ENCODE measurements at regions not wholly inside any gene's neighbourhood (a gene's known extent, or its start where the extent isn't known, plus 50 kb on each side); places are given as distances from the start of the nearest gene placed in this dataset.

DNA sequence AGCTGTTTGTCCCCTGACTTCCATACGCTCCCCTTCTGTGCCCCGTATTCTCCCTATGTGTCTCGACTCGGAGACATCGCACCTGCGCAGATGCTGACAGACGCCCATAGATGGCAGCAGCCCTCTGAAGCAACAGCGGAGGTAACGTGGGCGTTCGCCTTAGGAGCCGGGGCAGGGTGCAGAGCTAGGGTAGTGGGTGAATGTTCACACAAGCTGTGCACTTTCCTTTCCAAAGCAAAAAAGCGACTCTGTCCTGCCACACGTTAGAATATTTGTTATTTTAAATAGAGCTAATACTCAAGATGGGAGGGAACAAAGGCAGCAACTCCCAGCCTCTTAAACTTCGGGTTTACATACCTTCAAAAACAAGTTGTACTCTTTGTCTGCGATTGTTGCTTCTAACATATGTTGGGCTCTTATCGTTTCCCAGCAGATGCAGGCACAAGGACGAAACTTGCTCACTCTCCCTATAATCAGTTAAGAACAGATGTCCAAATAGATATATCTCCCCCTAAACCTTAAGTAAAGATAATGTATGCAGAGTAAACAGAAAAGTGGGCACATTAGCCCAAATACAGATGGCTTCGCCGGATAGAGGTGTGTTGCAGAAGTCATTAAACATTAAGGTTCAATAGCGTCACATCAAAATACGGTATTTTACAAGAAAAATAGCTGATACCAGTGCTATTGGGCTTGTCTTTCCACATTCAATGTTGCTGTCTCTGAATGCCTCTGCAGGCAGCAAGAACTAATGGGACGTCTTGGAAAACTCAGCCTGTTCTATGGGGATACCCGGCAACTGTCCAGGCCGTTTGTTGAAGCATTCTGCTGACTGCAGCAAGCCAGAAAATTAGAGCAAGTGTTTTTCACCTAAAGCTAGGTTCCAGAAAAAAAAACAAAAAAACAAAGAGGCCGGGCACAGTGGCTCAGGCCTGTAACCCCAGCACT lies 340.3 kb upstream of the PRKCQ start (continued):
- TF ChIP-seq, protein P1, sequence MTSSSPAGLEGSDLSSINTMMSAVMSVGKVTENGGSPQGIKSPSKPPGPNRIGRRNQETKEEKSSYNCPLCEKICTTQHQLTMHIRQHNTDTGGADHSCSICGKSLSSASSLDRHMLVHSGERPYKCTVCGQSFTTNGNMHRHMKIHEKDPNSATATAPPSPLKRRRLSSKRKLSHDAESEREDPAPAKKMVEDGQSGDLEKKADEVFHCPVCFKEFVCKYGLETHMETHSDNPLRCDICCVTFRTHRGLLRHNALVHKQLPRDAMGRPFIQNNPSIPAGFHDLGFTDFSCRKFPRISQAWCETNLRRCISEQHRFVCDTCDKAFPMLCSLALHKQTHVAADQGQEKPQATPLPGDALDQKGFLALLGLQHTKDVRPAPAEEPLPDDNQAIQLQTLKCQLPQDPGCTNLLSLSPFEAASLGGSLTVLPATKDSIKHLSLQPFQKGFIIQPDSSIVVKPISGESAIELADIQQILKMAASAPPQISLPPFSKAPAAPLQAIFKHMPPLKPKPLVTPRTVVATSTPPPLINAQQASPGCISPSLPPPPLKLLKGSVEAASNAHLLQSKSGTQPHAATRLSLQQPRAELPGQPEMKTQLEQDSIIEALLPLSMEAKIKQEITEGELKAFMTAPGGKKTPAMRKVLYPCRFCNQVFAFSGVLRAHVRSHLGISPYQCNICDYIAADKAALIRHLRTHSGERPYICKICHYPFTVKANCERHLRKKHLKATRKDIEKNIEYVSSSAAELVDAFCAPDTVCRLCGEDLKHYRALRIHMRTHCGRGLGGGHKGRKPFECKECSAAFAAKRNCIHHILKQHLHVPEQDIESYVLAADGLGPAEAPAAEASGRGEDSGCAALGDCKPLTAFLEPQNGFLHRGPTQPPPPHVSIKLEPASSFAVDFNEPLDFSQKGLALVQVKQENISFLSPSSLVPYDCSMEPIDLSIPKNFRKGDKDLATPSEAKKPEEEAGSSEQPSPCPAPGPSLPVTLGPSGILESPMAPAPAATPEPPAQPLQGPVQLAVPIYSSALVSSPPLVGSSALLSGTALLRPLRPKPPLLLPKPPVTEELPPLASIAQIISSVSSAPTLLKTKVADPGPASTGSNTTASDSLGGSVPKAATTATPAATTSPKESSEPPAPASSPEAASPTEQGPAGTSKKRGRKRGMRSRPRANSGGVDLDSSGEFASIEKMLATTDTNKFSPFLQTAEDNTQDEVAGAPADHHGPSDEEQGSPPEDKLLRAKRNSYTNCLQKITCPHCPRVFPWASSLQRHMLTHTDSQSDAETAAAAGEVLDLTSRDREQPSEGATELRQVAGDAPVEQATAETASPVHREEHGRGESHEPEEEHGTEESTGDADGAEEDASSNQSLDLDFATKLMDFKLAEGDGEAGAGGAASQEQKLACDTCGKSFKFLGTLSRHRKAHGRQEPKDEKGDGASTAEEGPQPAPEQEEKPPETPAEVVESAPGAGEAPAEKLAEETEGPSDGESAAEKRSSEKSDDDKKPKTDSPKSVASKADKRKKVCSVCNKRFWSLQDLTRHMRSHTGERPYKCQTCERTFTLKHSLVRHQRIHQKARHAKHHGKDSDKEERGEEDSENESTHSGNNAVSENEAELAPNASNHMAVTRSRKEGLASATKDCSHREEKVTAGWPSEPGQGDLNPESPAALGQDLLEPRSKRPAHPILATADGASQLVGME (CRISPR knock-in tag; IDR thresholded peaks at IDR 0.05) = no peak
- TF ChIP-seq SREBF2 (CRISPR knock-in tag; IDR thresholded peaks at IDR 0.05) = no peak
- no peak for TF ChIP-seq WHSC1 (IDR thresholded peaks at IDR 0.05; ENCODE audit: low read length)
- TF ChIP-seq, protein P2, sequence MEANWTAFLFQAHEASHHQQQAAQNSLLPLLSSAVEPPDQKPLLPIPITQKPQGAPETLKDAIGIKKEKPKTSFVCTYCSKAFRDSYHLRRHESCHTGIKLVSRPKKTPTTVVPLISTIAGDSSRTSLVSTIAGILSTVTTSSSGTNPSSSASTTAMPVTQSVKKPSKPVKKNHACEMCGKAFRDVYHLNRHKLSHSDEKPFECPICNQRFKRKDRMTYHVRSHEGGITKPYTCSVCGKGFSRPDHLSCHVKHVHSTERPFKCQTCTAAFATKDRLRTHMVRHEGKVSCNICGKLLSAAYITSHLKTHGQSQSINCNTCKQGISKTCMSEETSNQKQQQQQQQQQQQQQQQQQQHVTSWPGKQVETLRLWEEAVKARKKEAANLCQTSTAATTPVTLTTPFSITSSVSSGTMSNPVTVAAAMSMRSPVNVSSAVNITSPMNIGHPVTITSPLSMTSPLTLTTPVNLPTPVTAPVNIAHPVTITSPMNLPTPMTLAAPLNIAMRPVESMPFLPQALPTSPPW (CRISPR knock-in tag; IDR thresholded peaks at IDR 0.05) = peak; percentile 72
- TF ChIP-seq FOXJ2 (tag; IDR thresholded peaks at IDR 0.05) = peak; percentile 96
- TF ChIP-seq ZKSCAN1 (IDR thresholded peaks at IDR 0.05; ENCODE audit: low read depth, low read length) = no peak
- no peak for TF ChIP-seq ZNF384 (IDR thresholded peaks at IDR 0.05; ENCODE audit: low read depth, low read length)
- TF ChIP-seq E2F3 (CRISPR knock-in tag; IDR thresholded peaks at IDR 0.05) = no peak
- peak; percentile 91 for TF ChIP-seq FOSL1 (tag; conservative IDR thresholded peaks at IDR 0.05)
- peak; percentile 92 to 96 for TF ChIP-seq TRIM24 (IDR thresholded peaks at IDR 0.05)
- TF ChIP-seq NR2F6 (CRISPR knock-in tag; IDR thresholded peaks at IDR 0.05) = no peak
- TF ChIP-seq PCBP1 (IDR thresholded peaks at IDR 0.05; ENCODE audit: low read depth, low read length, poor library complexity, severe bottlenecking) = no peak
- TF ChIP-seq HCFC1 (IDR thresholded peaks at IDR 0.05; ENCODE audit: low read depth, low read length) = no peak
- TF ChIP-seq ZC3H8 (IDR thresholded peaks at IDR 0.05) = no peak
- TF ChIP-seq, protein P3, sequence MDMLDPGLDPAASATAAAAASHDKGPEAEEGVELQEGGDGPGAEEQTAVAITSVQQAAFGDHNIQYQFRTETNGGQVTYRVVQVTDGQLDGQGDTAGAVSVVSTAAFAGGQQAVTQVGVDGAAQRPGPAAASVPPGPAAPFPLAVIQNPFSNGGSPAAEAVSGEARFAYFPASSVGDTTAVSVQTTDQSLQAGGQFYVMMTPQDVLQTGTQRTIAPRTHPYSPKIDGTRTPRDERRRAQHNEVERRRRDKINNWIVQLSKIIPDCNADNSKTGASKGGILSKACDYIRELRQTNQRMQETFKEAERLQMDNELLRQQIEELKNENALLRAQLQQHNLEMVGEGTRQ (CRISPR knock-in tag; IDR thresholded peaks at IDR 0.05) = no peak
- TF ChIP-seq NCOA4 (IDR thresholded peaks at IDR 0.05; ENCODE audit: partially characterized antibody) = peak; percentile 66
- TF ChIP-seq DACH1 (IDR thresholded peaks at IDR 0.05; ENCODE audit: partially characterized antibody) = peak; percentile 82
- TF ChIP-seq SPI1 (IDR thresholded peaks at IDR 0.05; ENCODE audit: borderline replicate concordance, low read depth, low read length) = no peak
- TF ChIP-seq, protein P4, sequence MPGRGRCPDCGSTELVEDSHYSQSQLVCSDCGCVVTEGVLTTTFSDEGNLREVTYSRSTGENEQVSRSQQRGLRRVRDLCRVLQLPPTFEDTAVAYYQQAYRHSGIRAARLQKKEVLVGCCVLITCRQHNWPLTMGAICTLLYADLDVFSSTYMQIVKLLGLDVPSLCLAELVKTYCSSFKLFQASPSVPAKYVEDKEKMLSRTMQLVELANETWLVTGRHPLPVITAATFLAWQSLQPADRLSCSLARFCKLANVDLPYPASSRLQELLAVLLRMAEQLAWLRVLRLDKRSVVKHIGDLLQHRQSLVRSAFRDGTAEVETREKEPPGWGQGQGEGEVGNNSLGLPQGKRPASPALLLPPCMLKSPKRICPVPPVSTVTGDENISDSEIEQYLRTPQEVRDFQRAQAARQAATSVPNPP (IDR thresholded peaks at IDR 0.05; ENCODE audit: borderline replicate concordance, insufficient read depth, insufficient read length) = no peak
- TF ChIP-seq NCOA1 (IDR thresholded peaks at IDR 0.05; ENCODE audit: low read depth) = peak; percentile 91
